Epithelial cell of proximal tubule (primary cell): ENCODE measurements at regions not wholly inside any gene's neighbourhood (a gene's known extent, or its start where the extent isn't known, plus 50 kb on each side); places are given as distances from the start of the nearest gene placed in this dataset.

Experiments
- DNase-seq: peaks from one replicate; pipeline ENCODE4 v3.0.0-alpha.2; 2011; ENCODE audit warnings: low read depth
- H3K4me3 ChIP-seq: 2 replicates; pipeline ENCODE4 v1.5.1; 2011; ENCODE audit warnings: low read depth, mild to moderate bottlenecking, low read length
- CTCF ChIP-seq: conservative IDR thresholded peaks from 2 replicates; pipeline ENCODE4 v1.5.1; 2012; ENCODE audit warnings: low read depth, mild to moderate bottlenecking, low read length

- no peak overlapping the region for H3K4me3 ChIP-seq
- DNase-seq, result no peak
- no peak for TF ChIP-seq CTCF
Measured at GRCh38 chr9:126084696-126085095, 241.9 kb upstream of the MVB12B start.

GRCh38 chr9:126085170-126085569, 241.5 kb upstream of the MVB12B start:
- no peak for TF ChIP-seq CTCF
- no peak overlapping the region for H3K4me3 ChIP-seq
- DNase-seq, result no peak

GRCh38 chr9:126088336-126088735, 238.3 kb upstream of the MVB12B start:
- no peak for TF ChIP-seq CTCF

GRCh38 chr9:126089789-126090188, 236.8 kb upstream of the MVB12B start:
- TF ChIP-seq CTCF, result no peak
- no peak for DNase-seq
- H3K4me3 ChIP-seq, result no peak overlapping the region

More at GRCh38 chr9:126088336-126088735, 238.3 kb upstream of the MVB12B start:
- no peak overlapping the region for H3K4me3 ChIP-seq
- DNase-seq, result no peak

GRCh38 chr9:126093771-126094170, 232.9 kb upstream of the MVB12B start:
- no peak overlapping the region for H3K4me3 ChIP-seq
- DNase-seq, result no peak
- TF ChIP-seq CTCF, result no peak

- no peak for DNase-seq
- TF ChIP-seq CTCF, result no peak
- no peak overlapping the region for H3K4me3 ChIP-seq
Measured at GRCh38 chr9:126095546-126096190, 231.0 kb upstream of the MVB12B start.

- no peak for DNase-seq
- no peak for TF ChIP-seq CTCF
- no peak overlapping the region for H3K4me3 ChIP-seq
Measured at GRCh38 chr9:126096340-126096739, 230.3 kb upstream of the MVB12B start.
